Breast epithelium (tissue), 4 donors: ENCODE measurements at regions not wholly inside any gene's neighbourhood (a gene's known extent, or its start where the extent isn't known, plus 50 kb on each side); places are given as distances from the start of the nearest gene placed in this dataset.

Source experiments
- DNase-seq, 2 donors: peaks; one replicate each; pipeline ENCODE4 v3.0.0-alpha.2; 2019; ENCODE audit warnings: low spot score in 2 of 2
- H3K27ac ChIP-seq, 2 donors: fragments of 200-600 bp; sonication (generic) in 1 of 2; one replicate each; pipeline ENCODE4 v1.5.1; 2016 to 2019; ENCODE audit warnings: mild to moderate bottlenecking in 1 of 2
- H3K27me3 ChIP-seq, 2 donors: fragments of 200-600 bp; sonication (generic) in 1 of 2; one replicate each; pipeline versions ENCODE4 v1.5.1 to v1.6.0; 2017 to 2019; ENCODE audit warnings: control low read depth in 1 of 2, mild to moderate bottlenecking in 1 of 2
- H3K36me3 ChIP-seq: fragments of 200-600 bp; one replicate; pipeline ENCODE4 v1.5.1; 2019
- H3K4me1 ChIP-seq, 2 donors: fragments of 200-600 bp; sonication (generic); one replicate each; pipeline ENCODE4 v1.5.1; 2016 to 2019; ENCODE audit warnings: control low read depth in 1 of 2
- H3K4me3 ChIP-seq, 3 donors: fragments of 200-600 bp; sonication (generic); 1 replicate in 2 of 3; 2 replicates in 1 of 3; pipeline ENCODE4 v1.5.1; 2016 to 2019; ENCODE audit warnings: mild to moderate bottlenecking in 3 of 3, moderate library complexity in 2 of 3
- H3K9me3 ChIP-seq, 2 donors: fragments of 200-600 bp; sonication (generic) in 1 of 2; one replicate each; pipeline ENCODE4 v1.5.1; 2016 to 2019; ENCODE audit warnings: control low read depth in 1 of 2
- CTCF ChIP-seq, 3 donors: fragments of 450-650 bp; IDR thresholded peaks; one replicate each; pipeline ENCODE4 v1.5.1; 2016 to 2017; ENCODE audit warnings: antibody characterized with exemption in 3 of 3, mild to moderate bottlenecking in 3 of 3, moderate library complexity in 3 of 3
- POLR2A ChIP-seq: fragments of 450-650 bp; IDR thresholded peaks from one replicate; pipeline ENCODE4 v1.6.1; 2016; ENCODE audit warnings: antibody characterized with exemption, mild to moderate bottlenecking, moderate library complexity
- POLR2AphosphoS5 ChIP-seq, 3 donors: sonication (generic); formaldehyde crosslinking; IDR thresholded peaks; one replicate each; pipeline ENCODE4 v1.6.1; 2017; ENCODE audit warnings: antibody characterized with exemption in 3 of 3
- intact Hi-C: fragments of 100-400 bp; cut with DNase I; formaldehyde crosslinking; loops from one replicate; pipeline ENCODE4 v1.15.1; 2023; ENCODE audit warnings: low total_unique reads

- DNase-seq, result peak in 1 of 2 donors; percentile 71
- H3K27me3 ChIP-seq, result no peaks in the 10 kb centered on the region
- H3K27ac ChIP-seq, result peak overlapping the region; percentile 73 to 77
- peak overlapping the region in 1 of 3 donors; percentile 22 for H3K4me3 ChIP-seq
- no peaks in the 10 kb centered on the region for H3K4me1 ChIP-seq
- intact Hi-C loops, result no loop called here
- TF ChIP-seq POLR2A (no peak), CTCF (IDR thresholded peaks at IDR 0.05) (no peak), POLR2AphosphoS5 (IDR thresholded peaks at IDR 0.05) (no peak)
- no peaks in the 10 kb centered on the region for H3K9me3 ChIP-seq
- no peaks in the 10 kb centered on the region for H3K36me3 ChIP-seq
Measured at GRCh38 chr12:94047781-94048567, 100.4 kb upstream of the PLXNC1 start.

GRCh38 chr12:94048757-94049156 lies 99.6 kb upstream of the PLXNC1 start:
- no peak for DNase-seq
- Histone ChIP-seq H3K27ac (peak overlapping the region; percentile 73 to 77), H3K4me1 (no peaks in the 10 kb centered on the region), H3K9me3 (no peaks in the 10 kb centered on the region), H3K27me3 (no peaks in the 10 kb centered on the region), H3K4me3 (no peak overlapping the region), H3K36me3 (no peaks in the 10 kb centered on the region)
- intact Hi-C loops, result no loop called here
- TF ChIP-seq POLR2A, result no peak
- no peak for TF ChIP-seq CTCF (IDR thresholded peaks at IDR 0.05)
- no peak for TF ChIP-seq POLR2AphosphoS5 (IDR thresholded peaks at IDR 0.05)

- intact Hi-C loops, result no loop called here
- Histone ChIP-seq H3K27me3 (no peaks in the 10 kb centered on the region), H3K9me3 (no peaks in the 10 kb centered on the region), H3K36me3 (no peaks in the 10 kb centered on the region), H3K27ac (no peak overlapping the region), H3K4me1 (no peaks in the 10 kb centered on the region), H3K4me3 (no peak overlapping the region)
- no peak for DNase-seq
- TF ChIP-seq POLR2AphosphoS5 (IDR thresholded peaks at IDR 0.05), result no peak
- TF ChIP-seq CTCF (IDR thresholded peaks at IDR 0.05), result no peak
- no peak for TF ChIP-seq POLR2A
Measured at GRCh38 chr12:94049718-94050117, 98.7 kb upstream of the PLXNC1 start.

GRCh38 chr12:94053676-94054075 lies 94.7 kb upstream of the PLXNC1 start:
- intact Hi-C loops, result no loop called here
- TF ChIP-seq POLR2A, result no peak
- TF ChIP-seq POLR2AphosphoS5 (IDR thresholded peaks at IDR 0.05), result no peak
- no peak for TF ChIP-seq CTCF (IDR thresholded peaks at IDR 0.05)

GRCh38 chr12:94055528-94055927 lies 92.8 kb upstream of the PLXNC1 start:
- intact Hi-C loops, result no loop called here
- TF ChIP-seq POLR2AphosphoS5 (IDR thresholded peaks at IDR 0.05) (no peak), CTCF (IDR thresholded peaks at IDR 0.05) (no peak), POLR2A (no peak)
- Histone ChIP-seq H3K9me3 (no peaks in the 10 kb centered on the region), H3K4me1 (peaks cover 0 to 6% of the 10 kb centered on the region in 2 donors), H3K36me3 (no peaks in the 10 kb centered on the region), H3K27me3 (no peaks in the 10 kb centered on the region), H3K27ac (no peak overlapping the region), H3K4me3 (no peak overlapping the region)
- DNase-seq, result no peak

More at GRCh38 chr12:94053676-94054075, 94.7 kb upstream of the PLXNC1 start:
- Histone ChIP-seq H3K27ac (no peak overlapping the region), H3K27me3 (no peaks in the 10 kb centered on the region), H3K36me3 (no peaks in the 10 kb centered on the region), H3K4me3 (no peak overlapping the region), H3K9me3 (no peaks in the 10 kb centered on the region), H3K4me1 (no peaks in the 10 kb centered on the region)
- DNase-seq, result no peak
